GM06990 (cell line): ENCODE measurements at regions not wholly inside any gene's neighbourhood (a gene's known extent, or its start where the extent isn't known, plus 50 kb on each side); places are given as distances from the start of the nearest gene placed in this dataset.

Experiments used
- DNase-seq: peaks from one replicate; pipeline ENCODE4 v3.0.0-alpha.2; 2011; ENCODE audit not compliant: insufficient read length; ENCODE audit errors: extremely low read depth
- H3K27me3 ChIP-seq: replicated peaks from 2 replicates; pipeline ENCODE4 v1.6.0; 2011; ENCODE audit warnings: low read length; ENCODE audit not compliant: control insufficient read depth, insufficient read depth
- H3K36me3 ChIP-seq: 2 replicates; pipeline ENCODE4 v1.5.1; 2011; ENCODE audit warnings: low read length; ENCODE audit not compliant: control insufficient read depth, insufficient read depth
- H3K4me3 ChIP-seq: replicated peaks from 2 replicates; pipeline ENCODE4 v1.5.1; 2011; ENCODE audit warnings: low read depth, mild to moderate bottlenecking, control low read depth, low read length
- TF ChIP-seq, protein P1 (sequence below): IDR thresholded peaks from 2 replicates; pipeline ENCODE4 v1.5.1; 2011; ENCODE audit warnings: low read length, control low read depth, mild to moderate bottlenecking, inconsistent platforms; ENCODE audit not compliant: insufficient read depth, poor library complexity, severe bottlenecking

- H3K27me3 ChIP-seq, result no peaks in the 10 kb centered on the region
- DNase-seq, result no peak
- no peaks in the 10 kb centered on the region for H3K36me3 ChIP-seq
- no peak overlapping the region for H3K4me3 ChIP-seq
- TF ChIP-seq, protein P1, sequence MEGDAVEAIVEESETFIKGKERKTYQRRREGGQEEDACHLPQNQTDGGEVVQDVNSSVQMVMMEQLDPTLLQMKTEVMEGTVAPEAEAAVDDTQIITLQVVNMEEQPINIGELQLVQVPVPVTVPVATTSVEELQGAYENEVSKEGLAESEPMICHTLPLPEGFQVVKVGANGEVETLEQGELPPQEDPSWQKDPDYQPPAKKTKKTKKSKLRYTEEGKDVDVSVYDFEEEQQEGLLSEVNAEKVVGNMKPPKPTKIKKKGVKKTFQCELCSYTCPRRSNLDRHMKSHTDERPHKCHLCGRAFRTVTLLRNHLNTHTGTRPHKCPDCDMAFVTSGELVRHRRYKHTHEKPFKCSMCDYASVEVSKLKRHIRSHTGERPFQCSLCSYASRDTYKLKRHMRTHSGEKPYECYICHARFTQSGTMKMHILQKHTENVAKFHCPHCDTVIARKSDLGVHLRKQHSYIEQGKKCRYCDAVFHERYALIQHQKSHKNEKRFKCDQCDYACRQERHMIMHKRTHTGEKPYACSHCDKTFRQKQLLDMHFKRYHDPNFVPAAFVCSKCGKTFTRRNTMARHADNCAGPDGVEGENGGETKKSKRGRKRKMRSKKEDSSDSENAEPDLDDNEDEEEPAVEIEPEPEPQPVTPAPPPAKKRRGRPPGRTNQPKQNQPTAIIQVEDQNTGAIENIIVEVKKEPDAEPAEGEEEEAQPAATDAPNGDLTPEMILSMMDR, result no peak
Measured at GRCh38 chr1:48164571-48164970, 57.9 kb upstream of the SLC5A9 start.

DNA sequence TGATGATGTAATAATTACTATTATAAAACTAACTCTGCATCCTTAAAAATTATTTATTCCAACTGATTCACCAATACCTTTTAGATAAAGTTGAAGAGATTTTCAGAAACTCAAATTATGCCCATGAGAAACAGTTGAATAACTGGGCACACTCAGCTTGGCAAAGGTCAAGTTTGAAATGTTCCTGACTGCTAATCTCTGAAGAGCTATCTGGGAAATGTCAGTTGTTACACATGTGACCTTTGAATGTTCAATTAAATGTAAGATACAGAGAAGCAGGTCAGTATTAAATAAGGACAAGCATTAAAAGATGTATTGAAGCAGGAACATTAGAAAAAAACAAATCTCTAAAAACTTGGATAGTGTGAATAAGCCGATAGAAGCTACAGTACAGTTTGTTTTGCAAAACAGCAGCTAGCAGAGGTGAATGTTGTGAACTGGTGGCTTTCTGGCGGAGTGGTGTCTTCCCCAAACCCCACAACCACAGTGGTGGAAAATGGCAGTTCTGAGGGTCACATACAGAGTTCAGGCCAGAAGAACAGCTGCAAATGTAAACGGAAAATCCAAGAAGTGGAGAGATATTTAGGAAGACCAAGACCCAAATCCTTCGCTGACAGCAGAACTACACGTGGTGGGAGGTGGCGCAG, 61.9 kb upstream of the SLC5A9 start:
- Histone ChIP-seq H3K27me3 (no peaks in the 10 kb centered on the region), H3K4me3 (no peak overlapping the region), H3K36me3 (no peaks in the 10 kb centered on the region)
- DNase-seq, result no peak
- TF ChIP-seq, protein P1, result no peak

- no peaks in the 10 kb centered on the region for H3K27me3 ChIP-seq
- H3K36me3 ChIP-seq, result no peaks in the 10 kb centered on the region
- H3K4me3 ChIP-seq, result no peak overlapping the region
- DNase-seq, result no peak
- TF ChIP-seq, protein P1, result no peak
Measured at GRCh38 chr1:48139275-48139674, 83.2 kb upstream of the SLC5A9 start.

DNA sequence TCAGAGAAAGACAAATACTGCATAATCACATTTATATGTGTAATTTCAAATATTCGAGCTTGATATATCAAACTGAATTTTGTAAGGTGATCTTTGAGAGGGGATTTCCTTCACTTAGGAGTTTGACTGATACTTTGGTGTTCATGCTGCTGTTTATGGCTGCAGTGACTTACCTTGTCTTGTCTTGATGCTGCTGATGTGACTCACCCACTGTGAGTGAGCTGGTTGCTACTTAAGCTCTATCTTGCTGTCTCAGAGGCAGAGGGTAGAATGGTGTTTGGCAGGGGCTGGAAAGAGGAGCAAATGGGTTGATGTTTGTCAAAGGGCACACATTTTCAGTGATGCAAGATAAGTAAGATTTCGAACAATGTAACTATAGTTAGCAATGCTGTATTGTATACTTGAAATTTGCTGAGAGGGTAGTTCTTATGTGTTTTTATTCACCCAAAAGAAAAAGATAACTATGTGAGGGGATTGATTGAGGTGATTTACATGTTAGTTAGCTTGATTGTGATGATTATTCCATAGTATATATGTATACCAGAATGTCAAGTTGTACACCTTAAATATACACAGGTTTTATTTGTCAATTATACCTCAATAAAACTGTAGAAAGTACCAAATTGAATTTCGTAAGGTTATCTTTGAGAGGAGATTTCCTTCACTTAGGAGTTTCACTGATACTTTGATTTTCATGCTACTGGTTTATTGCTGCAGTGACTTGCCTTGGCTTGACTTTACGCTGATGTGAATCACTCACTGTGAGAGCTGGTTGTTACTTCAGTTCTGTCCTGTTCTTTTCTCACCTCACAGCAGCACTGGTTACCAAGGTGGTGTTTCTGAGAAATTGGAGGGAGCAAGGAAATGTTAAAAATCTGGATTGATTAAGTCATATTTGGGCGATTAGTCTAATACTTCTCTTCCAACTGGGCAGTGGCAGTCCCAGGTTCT, 94.5 kb upstream of the SLC5A9 start:
- DNase-seq, result no peak
- H3K4me3 ChIP-seq, result no peak overlapping the region
- H3K27me3 ChIP-seq, result no peaks in the 10 kb centered on the region
- TF ChIP-seq, protein P1, result no peak
- H3K36me3 ChIP-seq, result no peaks in the 10 kb centered on the region

GRCh38 chr1:48123647-48124046, 98.9 kb upstream of the SLC5A9 start:
- DNase-seq, result no peak
- H3K36me3 ChIP-seq, result no peaks in the 10 kb centered on the region
- TF ChIP-seq, protein P1, result no peak

More at GRCh38 chr1:48123647-48124046, 98.9 kb upstream of the SLC5A9 start:
- Histone ChIP-seq H3K27me3 (no peaks in the 10 kb centered on the region), H3K4me3 (no peak overlapping the region)
